Tibial nerve (tissue), 4 donors: ENCODE measurements at regions not wholly inside any gene's neighbourhood (a gene's known extent, or its start where the extent isn't known, plus 50 kb on each side); places are given as distances from the start of the nearest gene placed in this dataset.

Experiments
- DNase-seq, 2 donors: peaks; one replicate each; pipeline ENCODE4 v3.0.0-alpha.2; 2019; ENCODE audit warnings: low spot score in 2 of 2
- H3K27ac ChIP-seq, 4 donors: fragments of 200-600 bp; sonication (generic) in 3 of 4; one replicate each; pipeline ENCODE4 v1.5.1; 2017 to 2019; ENCODE audit warnings: mild to moderate bottlenecking in 1 of 4
- H3K27me3 ChIP-seq, 2 donors: fragments of 200-600 bp; sonication (generic) in 1 of 2; one replicate each; pipeline versions ENCODE4 v1.5.1 to v1.6.0; 2017 to 2019
- H3K36me3 ChIP-seq, 3 donors: fragments of 200-600 bp; sonication (generic); one replicate each; pipeline ENCODE4 v1.5.1; 2018 to 2019
- H3K4me1 ChIP-seq, 4 donors: fragments of 200-600 bp; sonication (generic) in 3 of 4; one replicate each; pipeline ENCODE4 v1.5.1; 2017 to 2019
- H3K4me3 ChIP-seq, 4 donors: fragments of 200-600 bp; sonication (generic) in 3 of 4; one replicate each; pipeline ENCODE4 v1.5.1; 2017 to 2019; ENCODE audit warnings: mild to moderate bottlenecking in 1 of 4, moderate library complexity in 1 of 4
- H3K9me3 ChIP-seq, 4 donors: fragments of 200-600 bp; sonication (generic) in 3 of 4; one replicate each; pipeline ENCODE4 v1.5.1; 2017 to 2019
- EP300 ChIP-seq, 2 donors: sonication (generic); formaldehyde crosslinking; IDR thresholded peaks; one replicate each; pipeline ENCODE4 v1.6.1; 2017; ENCODE audit warnings: antibody characterized with exemption in 2 of 2, mild to moderate bottlenecking in 1 of 2
- POLR2A ChIP-seq, 2 donors: fragments of 450-650 bp; IDR thresholded peaks; one replicate each; pipeline ENCODE4 v1.6.1; 2017; ENCODE audit warnings: antibody characterized with exemption in 2 of 2, mild to moderate bottlenecking in 2 of 2, moderate library complexity in 2 of 2
- WGBS, 2 donors: methylation state at CpG; one replicate each; pipeline ENCODE4 v1.1.5; 2018; 5-methylcytosine and 5-hydroxymethylcytosine counted together
- TF ChIP-seq, protein P1 (sequence below), 5 experiments: fragments of 200-600 bp in 3 of 5; fragments of 450-650 bp in 2 of 5; sonication (generic) in 3 of 5; IDR thresholded peaks; one replicate each; pipeline ENCODE4 v1.5.1; 2016 to 2019; ENCODE audit warnings: antibody characterized with exemption in 5 of 5, mild to moderate bottlenecking in 3 of 5, moderate library complexity in 2 of 5

DNA sequence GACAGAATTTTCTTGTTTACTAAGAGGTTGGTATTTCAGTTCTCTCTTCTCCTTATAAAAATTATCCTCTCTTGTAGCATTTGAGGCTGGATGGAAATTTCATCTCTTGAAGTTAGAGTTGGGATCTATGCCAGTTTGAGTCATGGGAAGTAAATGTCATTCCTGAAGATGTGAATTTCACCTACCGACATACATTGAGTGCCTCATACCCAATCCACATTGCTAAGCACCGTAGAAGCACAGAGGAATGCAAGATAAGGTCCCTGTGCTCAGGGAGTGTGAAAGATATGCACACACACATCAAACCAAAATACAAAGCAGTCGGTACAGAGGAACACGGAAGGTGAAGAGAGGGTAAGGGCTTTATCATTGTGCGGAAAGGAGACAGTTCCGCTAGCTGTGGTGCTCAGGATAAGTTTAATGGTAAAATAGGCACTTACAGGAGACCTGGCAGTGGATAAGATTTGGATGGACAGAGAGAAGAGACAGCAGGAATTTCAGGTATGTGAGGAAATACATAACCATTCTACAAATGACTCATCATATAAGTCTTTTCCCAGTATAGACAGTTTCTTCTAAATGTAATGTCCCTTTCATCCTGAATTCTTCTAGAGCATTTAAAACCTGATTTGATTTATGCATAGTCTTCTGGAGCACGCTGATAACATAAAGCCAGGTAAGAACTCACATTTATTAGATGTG, 205.3 kb upstream of the ST6GAL2 start:
- Histone ChIP-seq H3K9me3 (no peaks in the 10 kb centered on the region), H3K4me3 (no peak overlapping the region), H3K36me3 (no peaks in the 10 kb centered on the region), H3K27ac (no peak overlapping the region), H3K27me3 (no peaks in the 10 kb centered on the region), H3K4me1 (no peaks in the 10 kb centered on the region)
- 90 to 91% methylated on average over 7 of the region's 7 CpGs for WGBS, 2 donors
- TF ChIP-seq, protein P1, sequence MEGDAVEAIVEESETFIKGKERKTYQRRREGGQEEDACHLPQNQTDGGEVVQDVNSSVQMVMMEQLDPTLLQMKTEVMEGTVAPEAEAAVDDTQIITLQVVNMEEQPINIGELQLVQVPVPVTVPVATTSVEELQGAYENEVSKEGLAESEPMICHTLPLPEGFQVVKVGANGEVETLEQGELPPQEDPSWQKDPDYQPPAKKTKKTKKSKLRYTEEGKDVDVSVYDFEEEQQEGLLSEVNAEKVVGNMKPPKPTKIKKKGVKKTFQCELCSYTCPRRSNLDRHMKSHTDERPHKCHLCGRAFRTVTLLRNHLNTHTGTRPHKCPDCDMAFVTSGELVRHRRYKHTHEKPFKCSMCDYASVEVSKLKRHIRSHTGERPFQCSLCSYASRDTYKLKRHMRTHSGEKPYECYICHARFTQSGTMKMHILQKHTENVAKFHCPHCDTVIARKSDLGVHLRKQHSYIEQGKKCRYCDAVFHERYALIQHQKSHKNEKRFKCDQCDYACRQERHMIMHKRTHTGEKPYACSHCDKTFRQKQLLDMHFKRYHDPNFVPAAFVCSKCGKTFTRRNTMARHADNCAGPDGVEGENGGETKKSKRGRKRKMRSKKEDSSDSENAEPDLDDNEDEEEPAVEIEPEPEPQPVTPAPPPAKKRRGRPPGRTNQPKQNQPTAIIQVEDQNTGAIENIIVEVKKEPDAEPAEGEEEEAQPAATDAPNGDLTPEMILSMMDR (IDR thresholded peaks at IDR 0.05) = no peak
- no peak for TF ChIP-seq EP300 (IDR thresholded peaks at IDR 0.05)
- TF ChIP-seq POLR2A (IDR thresholded peaks at IDR 0.05) = no peak
- no peak for DNase-seq

DNA sequence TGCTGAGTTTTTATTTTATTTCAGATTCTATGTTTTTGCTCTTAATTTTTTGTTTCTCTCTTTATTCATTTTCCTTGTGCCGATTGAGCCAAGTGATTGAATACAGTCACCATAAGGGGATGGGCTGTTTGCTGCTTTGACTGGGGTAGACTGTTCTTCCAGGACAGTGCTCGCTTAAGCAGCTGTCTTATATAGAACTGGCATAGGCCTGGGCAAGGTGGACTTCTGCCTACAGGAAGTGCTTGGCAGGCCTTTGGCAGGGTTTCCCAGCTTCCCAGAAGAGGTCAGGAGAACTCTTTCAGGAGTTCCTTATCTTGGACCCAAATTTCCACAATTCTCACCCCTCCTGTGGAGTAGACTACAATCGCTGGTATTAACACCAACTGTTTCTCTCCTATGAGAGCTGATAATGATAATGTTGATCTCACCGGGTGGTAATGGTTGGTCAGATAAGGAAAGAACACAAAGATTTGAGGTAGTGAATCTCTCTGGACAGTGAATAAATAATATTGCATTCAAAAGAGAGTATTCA, 207.5 kb upstream of the ST6GAL2 start:
- 88 to 90% methylated on average over 4 of the region's 4 CpGs for WGBS, 2 donors
- H3K4me3 ChIP-seq = no peak overlapping the region
- H3K9me3 ChIP-seq = no peaks in the 10 kb centered on the region
- no peaks in the 10 kb centered on the region for H3K4me1 ChIP-seq
- DNase-seq = no peak
- TF ChIP-seq, protein P1 (IDR thresholded peaks at IDR 0.05) = no peak
- TF ChIP-seq POLR2A (IDR thresholded peaks at IDR 0.05) (no peak), EP300 (IDR thresholded peaks at IDR 0.05) (no peak)
- no peaks in the 10 kb centered on the region for H3K27me3 ChIP-seq
- no peak overlapping the region for H3K27ac ChIP-seq
- no peaks in the 10 kb centered on the region for H3K36me3 ChIP-seq

DNA sequence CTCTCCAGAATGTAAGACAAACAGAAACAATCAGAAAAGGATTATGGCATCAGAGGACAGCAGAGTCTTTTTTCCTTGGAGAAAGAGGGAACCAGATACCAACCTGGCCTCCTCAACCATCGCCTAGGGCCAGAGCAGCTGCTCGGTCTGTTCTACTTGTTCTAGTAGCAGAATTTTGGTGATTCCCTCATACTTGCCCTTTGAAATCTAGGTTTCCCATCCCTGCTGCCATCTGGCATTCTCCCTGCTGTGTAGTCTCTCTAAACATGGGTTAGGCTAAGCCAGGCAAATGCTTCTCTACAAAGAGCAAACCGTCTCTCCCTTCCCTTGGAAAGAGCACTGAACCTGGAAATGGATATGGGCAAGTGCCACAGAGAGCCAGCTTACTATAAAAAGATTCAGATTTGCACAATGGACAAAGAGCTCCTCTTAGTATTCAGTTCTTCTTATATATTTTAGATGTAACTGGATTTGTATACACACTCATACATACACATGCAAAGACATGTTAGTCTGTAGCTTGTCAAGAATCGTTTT, 208.6 kb upstream of the ST6GAL2 start:
- Histone ChIP-seq H3K27me3 (no peaks in the 10 kb centered on the region), H3K4me1 (no peaks in the 10 kb centered on the region), H3K4me3 (no peak overlapping the region), H3K27ac (no peak overlapping the region), H3K36me3 (no peaks in the 10 kb centered on the region), H3K9me3 (no peaks in the 10 kb centered on the region)
- TF ChIP-seq, protein P1 (IDR thresholded peaks at IDR 0.05) = no peak
- no peak for TF ChIP-seq EP300 (IDR thresholded peaks at IDR 0.05)
- no peak for TF ChIP-seq POLR2A (IDR thresholded peaks at IDR 0.05)
- DNase-seq = no peak
- WGBS, 2 donors = 76 to 78% methylated on average over 4 of the region's 4 CpGs

DNA sequence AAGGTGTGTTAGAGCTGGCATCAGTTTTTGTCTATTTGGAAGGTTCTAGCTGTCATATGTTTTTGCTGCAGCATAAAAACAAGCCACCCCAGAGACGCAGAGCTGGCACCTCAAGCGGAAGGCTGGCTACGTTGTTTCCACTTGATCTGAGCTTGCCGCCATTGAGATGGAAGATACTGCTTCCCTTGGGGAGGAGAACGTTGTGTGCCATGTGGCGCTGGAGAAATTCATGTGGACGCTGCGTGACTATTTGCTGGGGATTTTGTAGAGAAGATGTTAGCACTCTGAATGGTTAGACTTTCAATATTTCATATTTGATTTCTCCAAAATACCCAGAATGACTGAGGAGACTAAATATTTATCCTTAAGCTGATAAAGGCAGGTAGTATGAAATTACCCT, 216.2 kb upstream of the ST6GAL2 start:
- H3K4me1 ChIP-seq = no peaks in the 10 kb centered on the region
- H3K4me3 ChIP-seq = no peak overlapping the region
- no peaks in the 10 kb centered on the region for H3K36me3 ChIP-seq
- no peak for DNase-seq
- WGBS, 2 donors = 92 to 95% methylated on average over 8 of the region's 8 CpGs
- TF ChIP-seq, protein P1 (IDR thresholded peaks at IDR 0.05) = no peak
- TF ChIP-seq POLR2A (IDR thresholded peaks at IDR 0.05) (no peak), EP300 (IDR thresholded peaks at IDR 0.05) (no peak)
- H3K27ac ChIP-seq = no peak overlapping the region
- peaks cover 0 to 7% (median 0%) of the 10 kb centered on the region in 4 donors for H3K9me3 ChIP-seq
- no peaks in the 10 kb centered on the region for H3K27me3 ChIP-seq

DNA sequence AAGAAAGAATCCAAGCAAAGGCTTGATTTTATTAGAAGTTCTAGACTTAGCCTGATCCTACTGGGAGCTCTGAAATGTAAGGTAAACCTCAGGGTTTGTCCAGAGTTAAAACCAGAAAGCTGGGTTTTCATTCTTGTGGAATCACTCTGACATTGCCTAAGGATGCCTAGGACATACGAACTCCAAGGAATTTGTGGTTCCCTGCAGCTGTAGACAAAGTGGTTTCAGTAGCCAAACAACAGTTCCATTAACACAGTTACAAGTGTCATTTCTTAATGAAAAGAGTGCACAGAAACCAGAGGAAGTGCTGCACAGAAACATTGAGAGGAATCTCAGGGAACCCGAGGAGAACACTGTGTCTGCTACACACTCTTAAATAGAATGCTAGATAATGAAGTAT, 221.4 kb upstream of the ST6GAL2 start:
- TF ChIP-seq EP300 (IDR thresholded peaks at IDR 0.05) (no peak), POLR2A (IDR thresholded peaks at IDR 0.05) (no peak)
- TF ChIP-seq, protein P1 (IDR thresholded peaks at IDR 0.05) = no peak
- Histone ChIP-seq H3K4me1 (no peaks in the 10 kb centered on the region), H3K27me3 (no peaks in the 10 kb centered on the region), H3K36me3 (no peaks in the 10 kb centered on the region), H3K9me3 (peaks cover 0 to 7% (median 0%) of the 10 kb centered on the region in 4 donors), H3K27ac (no peak overlapping the region), H3K4me3 (no peak overlapping the region)
- DNase-seq = no peak
- 26 to 45% methylated on average over 2 of the region's 2 CpGs for WGBS, 2 donors
